RWPE1 (cell line): ENCODE measurements at regions not wholly inside any gene's neighbourhood (a gene's known extent, or its start where the extent isn't known, plus 50 kb on each side); places are given as distances from the start of the nearest gene placed in this dataset.

Experiments
- CTCF ChIA-PET: fragments of 350-600 bp; sonication (Branson Sonifier 250); formaldehyde crosslinking; extraction: SDS; loops from one replicate; lab custom pipeline; 2021; lab: Yijun Ruan, JAX
- POLR2A ChIA-PET: fragments of 400-600 bp; formaldehyde crosslinking; extraction: SDS; loops from one replicate; lab custom pipeline; 2020; ENCODE audit warnings: antibody characterized with exemption; ENCODE audit not compliant: low non-redundant PET; lab: Yijun Ruan, JAX
- DNase-seq: peaks from one replicate; pipeline ENCODE4 v3.0.0; 2012; ENCODE audit warnings: low spot score
- H3K27ac ChIP-seq: fragments of 450-650 bp; 2 replicates; pipeline ENCODE4 v1.5.1; 2017
- TF ChIP-seq, protein P1 (sequence below): fragments of 450-650 bp; conservative IDR thresholded peaks from 2 replicates; pipeline ENCODE4 v1.5.1; 2017; ENCODE audit warnings: low read depth, mild to moderate bottlenecking

GRCh38 chr5:131081374-131081773 lies 83.7 kb downstream of the HINT1 start:
- ChIA-PET POLR2A (no interaction called here), CTCF (interaction anchor here (0.7 kb wide), 1 partner anchor 56 kb away, joined by 5 read pairs; no protein-coding TSS in a partner anchor)
- TF ChIP-seq, protein P1, sequence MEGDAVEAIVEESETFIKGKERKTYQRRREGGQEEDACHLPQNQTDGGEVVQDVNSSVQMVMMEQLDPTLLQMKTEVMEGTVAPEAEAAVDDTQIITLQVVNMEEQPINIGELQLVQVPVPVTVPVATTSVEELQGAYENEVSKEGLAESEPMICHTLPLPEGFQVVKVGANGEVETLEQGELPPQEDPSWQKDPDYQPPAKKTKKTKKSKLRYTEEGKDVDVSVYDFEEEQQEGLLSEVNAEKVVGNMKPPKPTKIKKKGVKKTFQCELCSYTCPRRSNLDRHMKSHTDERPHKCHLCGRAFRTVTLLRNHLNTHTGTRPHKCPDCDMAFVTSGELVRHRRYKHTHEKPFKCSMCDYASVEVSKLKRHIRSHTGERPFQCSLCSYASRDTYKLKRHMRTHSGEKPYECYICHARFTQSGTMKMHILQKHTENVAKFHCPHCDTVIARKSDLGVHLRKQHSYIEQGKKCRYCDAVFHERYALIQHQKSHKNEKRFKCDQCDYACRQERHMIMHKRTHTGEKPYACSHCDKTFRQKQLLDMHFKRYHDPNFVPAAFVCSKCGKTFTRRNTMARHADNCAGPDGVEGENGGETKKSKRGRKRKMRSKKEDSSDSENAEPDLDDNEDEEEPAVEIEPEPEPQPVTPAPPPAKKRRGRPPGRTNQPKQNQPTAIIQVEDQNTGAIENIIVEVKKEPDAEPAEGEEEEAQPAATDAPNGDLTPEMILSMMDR: no peak
- no peak overlapping the region for H3K27ac ChIP-seq
- DNase-seq: no peak

DNA sequence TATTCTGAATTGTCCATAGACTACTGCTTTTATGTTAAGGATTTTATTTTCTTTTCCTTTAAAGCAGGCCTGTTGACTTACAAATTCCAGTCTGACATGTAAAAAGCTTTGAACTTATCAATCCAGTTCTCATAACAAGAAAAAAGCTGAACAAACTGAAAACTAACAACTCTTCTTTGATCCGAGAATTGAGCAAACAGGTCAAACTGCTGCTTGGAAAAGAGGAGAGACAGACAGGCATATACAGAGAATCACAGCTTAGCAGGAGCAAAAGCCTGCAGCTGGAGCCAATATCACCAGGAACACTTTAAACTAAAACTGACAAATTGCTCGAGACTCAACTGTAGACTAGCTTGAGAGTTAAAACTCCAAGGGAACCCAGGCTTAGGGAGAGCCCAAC lies 85.8 kb downstream of the HINT1 start:
- no peak overlapping the region for H3K27ac ChIP-seq
- TF ChIP-seq, protein P1: no peak
- POLR2A ChIA-PET: no interaction called here
- CTCF ChIA-PET: interaction anchor here (0.6 kb wide), 1 partner anchor 64 kb away, joined by 4 read pairs; no protein-coding TSS in a partner anchor
- no peak for DNase-seq

- CTCF ChIA-PET: interaction anchor here (0.6 kb wide), 2 partner anchors 87 to 1138 kb away, joined by 3 to 5 read pairs; no protein-coding TSS in a partner anchor
- TF ChIP-seq, protein P1: no peak
- POLR2A ChIA-PET: no interaction called here
- no peak for DNase-seq
- no peak overlapping the region for H3K27ac ChIP-seq
Measured at GRCh38 chr5:131068893-131069643, 96.0 kb downstream of the HINT1 start.

DNA sequence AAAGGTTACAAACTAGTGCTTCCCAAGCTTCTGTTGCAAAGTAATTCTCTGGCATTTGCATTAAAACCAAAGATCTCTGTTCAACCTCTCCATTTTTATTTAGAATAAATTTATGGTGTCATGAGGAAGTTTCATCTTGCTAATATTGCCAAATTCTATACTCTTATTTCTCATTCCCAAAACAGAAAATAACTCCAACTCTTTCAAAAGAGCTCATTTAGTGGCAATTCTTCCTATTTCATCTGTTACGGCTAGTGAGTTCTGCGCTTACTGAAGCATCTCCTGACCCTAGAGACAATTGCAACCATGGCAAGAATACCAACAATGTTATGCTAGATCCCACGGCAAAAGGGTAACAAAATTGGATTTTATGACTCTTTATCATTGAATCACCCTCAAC lies 97.0 kb downstream of the HINT1 start:
- no peak for DNase-seq
- ChIA-PET POLR2A (no interaction called here), CTCF (interaction anchor here (1.0 kb wide), 1 partner anchor 314 kb away, joined by 3 read pairs; no protein-coding TSS in a partner anchor)
- TF ChIP-seq, protein P1: no peak
- no peak overlapping the region for H3K27ac ChIP-seq

DNA sequence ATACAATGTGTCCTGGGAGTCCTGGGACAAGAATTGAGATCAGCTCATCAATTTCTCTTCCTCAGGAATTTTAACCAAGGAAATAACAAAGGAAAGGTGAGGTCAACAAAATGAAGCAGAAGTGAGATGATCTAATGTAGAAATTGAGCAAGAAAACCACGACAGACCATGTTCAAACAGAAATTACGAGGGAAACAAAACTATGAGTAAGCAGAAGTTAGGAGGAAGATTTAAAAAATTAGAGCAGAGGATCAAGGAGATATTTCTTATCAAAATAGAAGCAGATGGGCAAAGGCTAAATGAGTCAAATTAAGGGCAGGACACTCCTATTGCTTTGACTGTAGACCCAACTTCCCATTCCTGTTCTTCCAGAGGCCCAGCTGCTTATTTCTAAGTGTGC lies 97.4 kb downstream of the HINT1 start:
- POLR2A ChIA-PET: no interaction called here
- TF ChIP-seq, protein P1: no peak
- CTCF ChIA-PET: interaction anchor here (0.6 to 1.0 kb wide), 2 partner anchors 217 to 315 kb away, joined by 3 to 5 read pairs; no protein-coding TSS in a partner anchor
- peak; percentile 19 for DNase-seq
- no peak overlapping the region for H3K27ac ChIP-seq

DNA sequence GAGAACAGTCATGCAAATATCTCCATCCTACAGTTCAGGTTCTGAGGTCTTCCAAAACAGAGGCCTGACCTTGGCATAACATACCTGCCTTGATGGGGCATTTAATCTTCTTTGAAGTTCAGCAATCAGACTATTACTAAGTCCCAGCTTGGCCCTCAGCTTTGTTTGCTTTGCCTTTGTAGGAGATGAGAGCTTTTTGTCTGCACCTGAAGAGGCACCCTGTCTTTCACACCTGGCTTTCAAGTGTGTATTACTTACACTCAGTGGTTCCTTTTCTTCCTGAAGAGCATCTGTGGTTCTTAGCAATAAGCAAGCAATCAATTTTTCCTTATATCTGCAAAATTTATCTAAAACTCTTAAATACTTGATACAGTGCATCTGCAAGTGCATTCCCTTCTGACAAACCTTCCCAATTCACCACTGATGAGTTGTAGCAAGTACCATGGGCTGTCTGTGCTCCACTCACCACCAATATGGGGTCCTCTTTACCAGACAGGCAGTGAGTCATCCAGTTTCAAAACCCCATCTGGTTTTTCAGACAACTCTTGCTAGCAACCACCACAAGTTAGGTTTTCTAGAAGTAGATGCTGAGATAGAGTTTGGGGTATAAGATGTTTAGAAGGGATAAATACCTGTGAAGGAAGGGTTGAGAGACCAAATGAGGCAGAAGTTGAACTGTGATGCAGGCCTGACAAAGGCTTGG lies 100.2 kb downstream of the HINT1 start:
- POLR2A ChIA-PET: no interaction called here
- no peak overlapping the region for H3K27ac ChIP-seq
- DNase-seq: no peak
- CTCF ChIA-PET: no interaction called here
- TF ChIP-seq, protein P1: no peak
